Activated gamma-delta T cell treated with anti-CD3 and anti-CD28 coated beads, Interleukin-2, amount 50 U/mL, for 16 hours (primary cell): ENCODE measurements at regions not wholly inside any gene's neighbourhood (a gene's known extent, or its start where the extent isn't known, plus 50 kb on each side); places are given as distances from the start of the nearest gene placed in this dataset.

Source experiments
- DNase-seq: peaks from one replicate; pipeline ENCODE4 v3.0.0-alpha.2; 2020; ENCODE audit warnings: low read depth

DNA sequence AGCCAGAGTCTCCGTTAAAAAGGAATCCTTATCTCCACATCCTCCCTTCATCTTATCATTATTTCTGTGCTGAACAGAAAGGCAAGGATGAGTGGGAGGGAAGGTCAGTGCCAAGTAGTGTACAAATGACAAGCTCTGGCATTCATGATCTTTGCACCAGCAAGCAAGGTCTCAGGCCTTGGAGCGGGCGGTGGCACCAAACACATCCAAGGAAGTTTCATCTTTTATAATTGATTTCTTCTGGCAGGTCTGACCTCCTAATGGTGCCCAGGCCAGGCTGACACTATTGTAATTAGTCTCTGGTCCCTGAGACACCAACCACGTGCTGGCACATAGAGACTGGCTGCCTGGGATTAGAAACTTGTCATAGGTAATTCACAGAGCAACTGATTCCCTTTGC is 336.6 kb downstream of the EN1 start:
- DNase-seq, result no peak

DNA sequence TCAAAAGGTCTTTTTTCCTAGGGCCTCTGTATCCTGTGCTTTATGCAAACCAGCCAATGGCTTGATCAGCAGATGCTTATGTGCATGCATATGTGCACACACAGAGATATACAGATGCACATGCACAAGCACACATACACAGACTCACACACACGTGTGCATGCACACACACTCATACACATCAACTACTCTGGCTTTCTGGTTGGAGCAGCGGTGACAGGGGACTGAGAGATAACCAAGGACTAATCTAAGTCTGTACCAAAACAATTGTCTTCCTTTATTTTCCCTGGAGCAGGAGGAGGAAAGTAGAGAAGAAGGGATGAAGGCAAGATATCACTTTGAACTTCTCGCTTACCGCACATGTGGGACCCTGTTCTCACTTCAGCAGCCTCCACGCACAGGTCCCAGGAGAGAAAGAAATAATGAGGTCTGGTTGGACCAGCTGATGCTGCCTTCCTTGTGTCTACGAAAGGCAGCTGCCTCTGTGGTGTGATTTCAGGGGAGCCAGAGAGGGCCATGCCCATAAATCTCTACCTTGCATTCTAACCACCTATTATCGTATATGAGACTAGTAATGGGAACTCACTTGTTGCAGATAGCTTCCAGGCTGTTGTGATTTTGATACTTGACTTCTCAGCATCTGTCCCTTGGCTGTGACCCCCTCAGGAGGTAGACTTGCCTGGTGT is 338.0 kb downstream of the EN1 start:
- no peak for DNase-seq

DNA sequence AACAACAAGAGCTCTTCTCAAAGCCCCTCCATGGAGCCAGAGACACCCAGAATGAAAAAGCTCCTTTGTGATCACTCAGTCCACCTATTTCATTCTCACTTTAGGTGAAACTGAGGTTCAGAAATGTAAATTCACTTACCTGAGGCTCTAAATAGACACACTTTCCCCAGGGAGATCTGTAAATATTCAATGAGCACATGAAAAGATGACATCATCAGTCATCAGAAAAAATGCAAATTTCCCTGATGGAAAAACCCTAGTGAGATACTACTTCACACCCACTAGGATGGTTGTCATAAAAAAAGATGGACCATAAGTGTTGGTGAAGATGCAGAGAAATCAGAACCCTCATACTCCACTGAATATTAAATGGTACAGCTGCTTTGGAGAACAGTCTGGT is 339.2 kb downstream of the EN1 start:
- DNase-seq, result no peak

DNA sequence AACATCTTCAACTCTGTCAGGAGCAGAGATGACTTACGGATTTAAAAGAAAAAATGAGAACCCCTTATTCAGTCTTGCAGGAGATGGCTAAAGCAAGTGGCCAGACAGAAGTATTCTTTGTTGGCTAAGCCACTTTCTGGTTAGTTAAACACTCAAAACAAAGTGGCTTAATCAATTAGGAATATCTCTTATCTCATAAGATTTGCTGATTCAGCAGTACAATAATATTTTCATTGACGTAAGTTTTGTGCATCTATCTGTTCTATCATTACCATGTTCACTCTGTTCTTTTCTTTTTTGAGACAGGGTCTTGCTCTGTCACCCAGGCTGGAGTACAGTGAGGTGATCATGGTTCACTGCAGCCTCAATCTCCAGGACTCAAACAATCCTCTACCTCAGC is 342.0 kb downstream of the EN1 start:
- no peak for DNase-seq

DNA sequence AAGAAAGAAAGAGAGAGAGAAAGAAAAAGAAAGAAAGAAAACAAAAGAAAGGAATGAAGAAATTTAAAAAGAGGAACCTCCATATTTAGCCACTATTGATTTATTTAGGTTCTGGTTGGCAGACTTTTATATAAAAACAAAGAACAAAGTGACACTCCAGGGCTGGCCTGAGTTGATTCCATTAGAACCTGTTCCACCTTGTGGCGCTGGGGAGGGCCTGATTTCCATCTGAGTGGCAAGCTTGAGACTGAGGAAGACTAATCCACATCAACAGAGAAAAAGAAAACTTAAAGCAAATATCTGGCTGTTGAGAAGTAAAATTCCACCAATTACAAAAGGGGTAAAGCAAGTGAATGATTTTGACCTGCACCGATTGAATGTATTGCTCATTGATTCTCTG is 345.3 kb downstream of the EN1 start:
- no peak for DNase-seq

DNA sequence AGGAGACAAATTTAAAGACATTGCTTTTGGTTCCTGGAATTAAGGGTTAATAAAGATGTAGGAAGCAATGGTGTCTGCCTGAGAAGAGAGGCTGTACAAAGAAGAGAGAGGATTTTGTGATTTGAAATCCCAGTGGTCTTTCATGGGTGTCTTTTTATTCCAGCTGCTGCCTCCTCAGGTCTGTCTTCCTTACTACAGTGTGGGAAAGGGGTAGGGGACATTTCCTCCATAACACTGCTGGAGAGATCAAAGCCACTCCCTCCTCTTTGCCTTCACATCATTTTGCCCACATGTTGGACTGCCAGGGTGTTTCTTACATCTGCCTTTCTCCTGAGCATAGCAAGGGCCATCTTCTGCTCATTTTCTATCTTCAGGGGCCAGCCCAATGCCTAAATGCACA is 348.5 kb downstream of the EN1 start:
- DNase-seq, result no peak

DNA sequence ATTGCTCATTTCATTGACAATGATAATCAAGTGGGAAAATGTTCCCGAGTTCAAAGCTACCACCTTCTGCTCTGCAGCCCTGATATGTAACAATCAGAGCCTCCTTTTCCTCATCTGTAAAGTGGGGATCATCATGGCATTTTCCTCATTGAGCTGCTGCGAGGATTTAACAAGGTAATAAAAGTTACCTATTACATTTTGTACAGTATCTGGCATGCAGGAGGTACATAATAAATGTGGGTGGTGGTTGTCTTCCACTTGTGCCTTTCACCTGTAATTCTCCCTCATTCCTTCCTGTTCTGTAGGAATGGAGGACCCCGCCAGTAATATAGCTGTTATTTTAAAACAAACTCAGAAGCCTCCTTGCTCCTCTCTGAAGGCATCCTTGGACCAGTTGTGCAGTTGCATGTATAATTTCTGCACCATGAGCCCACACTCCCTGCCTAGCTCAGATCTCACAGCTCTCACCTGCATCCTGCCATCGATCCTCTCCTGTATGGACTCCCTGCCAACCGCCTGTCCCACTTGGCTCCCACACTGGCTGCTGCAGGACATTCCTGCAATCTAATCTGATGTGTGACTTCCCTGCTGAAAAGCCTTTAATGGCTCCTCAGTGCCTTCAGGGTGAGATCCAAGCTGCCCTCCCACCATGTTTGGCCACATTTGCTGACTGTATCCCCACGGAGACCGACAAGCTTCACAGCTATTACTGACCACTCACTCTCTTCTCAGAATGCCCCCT is 350.4 kb downstream of the EN1 start:
- DNase-seq, result no peak

DNA sequence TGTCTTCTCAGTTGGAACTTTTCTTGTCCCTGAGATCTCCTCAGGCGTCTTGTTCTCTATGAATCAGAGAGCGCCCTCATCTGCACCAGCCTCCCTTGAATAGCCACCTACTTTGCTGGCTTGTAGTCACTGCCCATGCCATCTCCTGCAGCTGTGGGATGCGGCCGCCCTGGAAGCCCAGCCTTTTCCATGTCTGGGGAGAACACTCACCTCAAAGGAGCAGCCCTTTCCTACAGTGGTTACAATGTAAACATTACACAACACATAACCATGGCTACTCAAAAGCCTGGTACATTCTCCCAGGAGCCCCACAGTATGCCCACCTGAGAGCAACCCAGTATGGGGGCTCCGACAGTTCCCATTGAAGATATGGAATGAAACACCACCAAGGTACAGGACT is 351.0 kb downstream of the EN1 start:
- DNase-seq, result no peak

DNA sequence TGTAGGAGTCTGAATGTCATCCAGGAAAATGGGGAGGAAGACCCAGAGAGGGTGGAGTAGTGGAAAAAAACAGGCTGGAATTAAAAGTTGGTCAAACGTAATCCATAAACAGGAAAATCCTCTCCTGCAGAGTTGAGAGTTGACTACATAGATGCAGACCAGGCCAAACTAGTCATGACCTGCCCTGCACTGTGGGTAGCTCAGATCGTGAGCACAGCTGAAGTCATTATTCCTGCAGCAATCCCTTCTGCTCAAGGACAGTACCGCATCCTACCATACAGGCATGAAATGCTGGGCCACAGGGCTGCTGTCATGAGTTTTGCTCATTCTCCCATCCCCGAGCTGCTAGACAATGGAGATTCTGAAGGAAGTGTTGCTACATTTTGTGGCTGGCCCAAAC is 352.2 kb downstream of the EN1 start:
- no peak for DNase-seq

DNA sequence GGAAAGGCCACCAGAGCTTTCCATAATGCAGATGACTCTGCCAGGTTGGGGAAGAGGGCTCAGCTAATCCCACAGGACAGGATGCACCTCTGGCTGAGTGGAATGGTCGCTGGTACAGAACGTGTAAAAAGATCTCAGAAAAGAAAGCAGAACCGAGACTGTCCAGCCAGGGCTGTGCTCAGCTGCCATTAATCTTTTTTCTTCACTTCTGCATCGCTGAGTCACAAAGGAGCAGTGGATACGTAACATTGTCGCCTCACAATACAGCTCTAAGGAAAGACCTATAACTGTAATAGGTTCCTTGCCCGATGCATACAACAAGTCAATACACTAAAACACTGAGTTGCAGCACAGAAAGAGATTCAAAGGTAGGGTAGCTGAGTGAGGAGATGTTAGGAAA is 354.2 kb downstream of the EN1 start:
- DNase-seq, result no peak

DNA sequence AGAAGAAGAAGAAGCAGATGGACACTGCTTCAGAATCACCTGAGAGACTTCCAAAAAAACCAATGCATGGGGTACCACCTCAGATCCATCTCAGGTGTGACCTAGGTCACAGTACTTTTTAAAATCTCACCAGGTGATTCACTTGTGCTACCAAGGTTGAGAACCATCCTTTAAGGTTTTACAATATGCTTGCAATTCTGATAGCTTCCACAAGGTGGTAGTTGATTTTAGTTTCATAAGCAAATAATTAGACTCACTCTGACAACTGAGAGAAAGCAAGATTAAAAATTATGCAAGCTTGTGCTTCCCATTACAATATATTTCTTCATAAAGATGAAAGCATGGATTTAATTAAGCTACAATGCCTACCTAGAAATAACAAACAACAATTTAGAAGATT is 355.1 kb downstream of the EN1 start:
- no peak for DNase-seq

DNA sequence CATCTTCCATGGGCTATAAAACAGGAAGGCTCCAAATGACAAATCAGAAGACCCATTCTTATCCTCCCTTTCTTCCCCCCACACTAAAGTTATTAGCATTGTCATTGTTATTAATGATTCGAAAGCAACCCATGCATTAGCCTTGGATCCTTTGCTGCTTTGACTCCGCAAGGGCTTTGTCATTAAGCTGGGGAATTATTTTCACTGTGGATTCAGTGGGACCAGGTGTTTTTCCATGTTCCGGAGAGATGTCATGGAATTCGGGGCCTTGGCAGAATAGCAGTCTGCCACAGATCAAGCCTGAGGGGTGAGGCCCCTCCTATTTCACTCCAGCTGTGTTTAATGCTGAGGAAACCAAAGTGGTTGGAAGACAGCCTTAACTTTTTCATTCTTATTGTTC is 357.1 kb downstream of the EN1 start:
- DNase-seq, result no peak

DNA sequence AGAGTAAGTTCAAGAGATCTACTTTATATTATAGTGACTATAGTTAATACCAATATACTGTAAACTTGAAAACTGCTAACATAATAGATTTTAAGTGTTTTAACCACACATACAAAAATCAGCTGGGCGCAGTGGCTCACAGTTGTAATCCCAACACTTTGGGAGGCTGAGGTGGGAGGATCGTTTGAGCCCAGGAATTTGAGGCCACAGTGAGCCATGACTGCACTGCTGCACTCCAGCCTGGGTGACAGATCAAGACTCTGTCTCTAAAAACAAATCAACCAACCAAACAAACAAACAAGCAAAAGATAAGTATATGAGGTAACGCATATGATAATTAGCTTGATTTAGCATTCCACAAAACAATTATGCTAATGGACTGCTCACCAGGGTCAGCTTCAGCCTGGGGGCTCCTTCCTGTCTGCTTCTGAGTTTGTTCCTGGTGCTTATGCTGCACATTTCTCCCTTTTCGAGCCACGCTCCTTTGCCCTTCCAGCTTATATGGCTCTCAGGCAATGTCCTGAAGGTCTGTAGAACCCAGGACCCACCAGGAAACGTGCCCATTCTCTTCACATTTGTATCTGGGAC is 357.6 kb downstream of the EN1 start:
- no peak for DNase-seq

DNA sequence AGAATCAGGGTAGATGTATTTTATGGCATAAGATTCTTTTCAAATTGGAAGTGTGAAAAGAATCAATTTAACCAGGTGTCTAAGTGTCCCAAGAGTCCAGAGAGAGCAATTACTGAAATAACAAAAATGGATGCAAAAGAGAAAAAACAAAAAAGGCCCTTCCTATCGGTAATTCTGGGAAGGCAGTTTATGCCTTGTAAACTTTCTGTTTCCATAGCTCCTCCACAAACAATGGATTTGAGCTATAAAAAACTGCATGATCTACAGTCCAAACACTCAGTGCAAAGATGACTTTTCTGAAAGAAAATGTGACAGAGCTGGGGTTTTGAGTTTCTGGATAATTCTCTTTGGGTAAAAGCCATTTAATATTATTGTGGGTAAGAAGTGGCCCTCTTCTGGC is 366.1 kb downstream of the EN1 start:
- no peak for DNase-seq

DNA sequence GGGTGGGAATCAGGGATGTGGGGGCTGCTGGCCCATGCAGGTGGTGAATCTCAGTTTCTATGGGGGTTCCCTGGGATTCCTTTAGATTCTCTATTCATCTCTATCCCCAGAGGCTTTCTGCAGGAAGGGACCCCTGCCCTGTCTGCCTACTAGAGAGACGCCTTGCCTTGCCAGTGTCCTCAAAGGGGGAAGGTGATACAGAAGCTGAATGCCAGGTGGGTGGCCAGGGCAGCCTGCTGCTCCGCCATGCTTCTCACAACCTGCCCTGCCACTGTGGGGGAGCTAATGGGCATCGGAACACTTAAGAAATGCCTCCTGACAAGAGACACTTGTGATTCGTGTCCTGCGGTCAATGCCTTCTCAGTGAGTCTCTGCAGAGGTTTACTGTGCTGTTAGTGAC is 368.4 kb downstream of the EN1 start:
- DNase-seq, result no peak

DNA sequence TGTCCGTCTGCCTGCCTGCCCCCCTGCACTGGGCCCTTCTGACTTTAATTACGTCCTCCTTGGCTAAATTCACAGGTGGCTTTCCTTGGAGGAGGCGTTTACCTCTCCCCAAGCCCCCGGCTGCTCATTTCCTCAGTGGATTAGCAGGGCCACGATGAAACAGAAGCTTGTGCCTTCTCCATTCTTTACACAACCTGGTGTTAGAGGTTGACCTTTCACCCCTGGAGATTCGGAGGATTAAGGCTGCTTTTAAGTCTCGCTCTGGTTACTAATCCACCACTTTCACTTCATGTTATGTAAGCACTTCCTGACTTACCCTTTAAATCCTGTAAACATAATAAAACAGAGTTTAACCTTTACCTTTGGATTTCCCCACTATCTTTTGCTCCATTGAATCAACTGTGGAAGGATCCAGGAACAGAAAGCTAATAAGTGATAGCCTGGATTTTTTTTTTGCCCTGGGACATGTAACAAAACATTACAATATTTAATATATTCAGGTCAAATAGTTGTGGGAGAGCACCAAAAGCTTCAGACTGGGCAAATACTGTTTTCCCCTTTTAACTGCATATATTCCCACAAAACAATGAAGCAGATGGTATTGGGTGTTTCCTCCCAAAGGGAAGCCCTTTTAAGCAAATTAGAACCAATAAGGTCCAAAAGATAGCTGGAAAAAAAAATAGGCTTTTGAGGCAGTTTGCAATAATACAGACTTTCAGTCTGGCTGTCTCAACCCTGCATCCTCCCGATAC is 370.2 kb downstream of the EN1 start:
- DNase-seq, result no peak

DNA sequence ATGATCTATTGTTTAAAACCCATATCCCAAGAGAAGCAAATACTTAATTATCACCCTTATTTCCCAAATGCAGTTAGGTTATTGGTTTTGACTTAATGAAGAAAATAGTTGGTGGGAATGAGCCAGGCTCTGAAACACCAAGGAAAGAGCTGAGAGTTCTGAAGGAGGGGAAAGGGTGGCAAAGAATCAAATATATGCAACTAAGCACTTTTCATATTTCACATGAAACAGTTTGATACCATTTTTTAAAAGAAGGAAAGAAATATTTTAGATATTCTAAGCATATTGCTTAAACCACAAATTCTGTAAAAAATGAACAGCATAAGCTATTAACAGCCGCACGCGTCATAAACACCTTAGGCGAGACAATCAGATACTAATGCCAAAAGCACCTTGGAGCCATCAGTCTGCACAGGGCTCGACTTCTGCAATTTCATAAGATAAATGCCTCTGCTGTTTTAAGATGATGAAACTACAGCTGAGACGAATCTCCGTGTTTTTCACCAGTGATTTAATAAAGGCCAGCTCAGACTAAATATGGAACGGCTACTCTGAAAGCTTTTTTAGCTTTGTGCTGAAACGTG is 371.7 kb downstream of the EN1 start:
- DNase-seq, result no peak

DNA sequence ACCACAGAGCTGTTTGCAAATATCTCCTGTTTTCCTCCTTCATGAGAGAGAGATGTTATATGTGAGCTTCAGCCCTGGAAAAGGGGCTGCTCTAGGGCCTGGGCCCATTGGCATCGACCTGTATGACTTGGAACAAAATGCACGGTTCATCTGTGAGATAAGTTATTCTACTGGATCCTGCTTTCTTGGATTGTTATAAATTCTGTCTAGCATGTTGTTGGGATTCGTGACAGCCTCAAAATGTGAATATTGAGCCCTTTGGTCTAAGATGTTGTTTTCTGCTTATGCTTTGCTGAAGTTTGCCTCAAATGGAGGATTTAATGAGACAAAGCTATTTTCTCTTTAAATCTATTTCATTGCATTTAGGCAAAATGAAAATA is 372.9 kb downstream of the EN1 start:
- DNase-seq, result no peak

DNA sequence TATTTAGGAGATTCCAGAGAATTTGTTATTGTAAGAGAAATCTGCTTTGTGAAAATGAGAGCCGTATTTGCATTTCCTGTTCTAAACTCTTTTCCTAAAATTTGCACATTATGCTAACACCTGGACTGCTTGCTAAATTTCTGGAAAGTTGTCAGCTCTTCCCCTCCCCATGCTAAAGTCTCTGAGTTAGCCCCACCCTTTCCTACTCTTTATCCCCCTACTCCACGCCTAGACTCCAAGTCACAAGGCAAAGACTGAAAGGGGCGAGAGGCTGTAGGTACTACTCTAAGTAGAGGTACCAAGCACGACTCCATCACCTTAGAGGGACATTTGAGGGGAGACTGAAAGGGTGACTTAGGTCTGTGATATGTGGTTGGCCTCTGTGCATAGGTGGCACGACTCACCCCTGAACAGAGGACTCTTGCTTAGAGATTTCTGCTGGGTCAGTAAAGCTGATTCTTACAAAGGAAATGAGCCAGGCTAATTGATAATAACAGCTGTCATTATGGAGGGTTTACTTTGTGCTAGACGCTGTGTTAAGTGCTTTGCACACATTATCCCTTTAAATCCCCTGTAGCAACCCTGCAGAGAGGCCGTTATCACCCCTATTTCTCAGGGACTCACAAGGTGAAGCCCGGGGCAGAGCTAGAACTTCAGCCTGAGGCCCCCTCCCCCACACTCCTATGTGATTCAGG is 373.5 kb downstream of the EN1 start:
- no peak for DNase-seq

DNA sequence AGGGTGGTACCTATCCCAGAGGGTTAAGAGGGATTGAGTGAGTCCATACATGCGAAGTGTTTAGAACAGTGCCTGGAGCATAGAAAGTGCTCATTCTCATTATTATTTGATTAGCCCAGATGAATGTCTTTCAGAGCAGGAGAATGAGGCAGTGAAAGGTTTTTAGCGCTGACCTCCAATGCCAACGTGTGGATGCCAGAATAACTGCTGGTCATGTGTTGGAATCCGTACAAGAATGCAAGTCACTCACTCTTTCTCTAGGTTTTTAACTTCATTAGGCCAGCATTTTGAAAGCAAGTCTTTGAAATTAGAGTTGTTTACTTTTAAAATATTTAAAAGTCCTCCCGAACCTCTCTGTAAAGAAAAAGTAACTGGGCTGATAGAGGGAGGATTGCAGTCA is 374.2 kb downstream of the EN1 start:
- DNase-seq, result no peak

DNA sequence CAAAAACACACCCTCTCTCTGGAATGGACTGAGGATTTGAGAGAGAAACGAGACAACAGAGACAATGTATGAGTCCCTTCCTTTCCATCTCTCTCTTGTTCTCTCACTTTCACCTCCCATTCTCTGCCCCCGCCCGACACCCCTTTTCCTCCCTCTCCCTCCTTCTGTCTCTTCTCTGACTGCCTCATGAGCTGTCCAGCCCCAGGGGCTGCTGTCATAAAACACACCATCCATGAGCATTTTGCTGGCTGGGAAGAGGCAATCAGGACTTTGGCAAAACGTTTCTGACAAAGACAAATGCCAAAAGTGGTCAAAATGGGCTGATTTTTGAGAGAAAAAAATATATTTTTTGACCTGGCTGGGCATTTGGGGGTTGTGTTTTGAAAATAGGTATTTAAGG is 377.2 kb downstream of the EN1 start:
- no peak for DNase-seq

DNA sequence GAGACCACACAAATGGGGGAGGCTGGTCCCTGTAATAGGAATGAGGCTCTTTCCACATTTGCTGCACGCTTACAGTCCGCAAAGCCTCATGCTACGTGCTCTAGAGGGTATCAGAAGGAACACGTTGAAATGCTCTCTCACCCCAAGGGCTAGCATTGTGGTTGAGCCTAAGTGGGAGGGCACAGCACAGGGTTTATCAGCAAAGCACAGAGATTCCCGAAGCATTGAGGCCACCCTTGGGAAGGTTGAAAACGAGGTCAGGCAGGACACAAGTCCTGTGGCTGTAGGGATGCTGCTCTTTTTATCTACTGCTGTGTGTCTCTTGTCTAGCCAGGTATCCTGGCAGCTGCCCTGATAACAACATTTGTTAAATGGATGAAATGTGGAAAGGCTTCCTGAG is 378.3 kb downstream of the EN1 start:
- DNase-seq, result no peak
